ENCODE measurements at regions not wholly inside any gene's neighbourhood (a gene's known extent, or its start where the extent isn't known, plus 50 kb on each side); places are given as distances from the start of the nearest gene placed in this dataset.

DNA sequence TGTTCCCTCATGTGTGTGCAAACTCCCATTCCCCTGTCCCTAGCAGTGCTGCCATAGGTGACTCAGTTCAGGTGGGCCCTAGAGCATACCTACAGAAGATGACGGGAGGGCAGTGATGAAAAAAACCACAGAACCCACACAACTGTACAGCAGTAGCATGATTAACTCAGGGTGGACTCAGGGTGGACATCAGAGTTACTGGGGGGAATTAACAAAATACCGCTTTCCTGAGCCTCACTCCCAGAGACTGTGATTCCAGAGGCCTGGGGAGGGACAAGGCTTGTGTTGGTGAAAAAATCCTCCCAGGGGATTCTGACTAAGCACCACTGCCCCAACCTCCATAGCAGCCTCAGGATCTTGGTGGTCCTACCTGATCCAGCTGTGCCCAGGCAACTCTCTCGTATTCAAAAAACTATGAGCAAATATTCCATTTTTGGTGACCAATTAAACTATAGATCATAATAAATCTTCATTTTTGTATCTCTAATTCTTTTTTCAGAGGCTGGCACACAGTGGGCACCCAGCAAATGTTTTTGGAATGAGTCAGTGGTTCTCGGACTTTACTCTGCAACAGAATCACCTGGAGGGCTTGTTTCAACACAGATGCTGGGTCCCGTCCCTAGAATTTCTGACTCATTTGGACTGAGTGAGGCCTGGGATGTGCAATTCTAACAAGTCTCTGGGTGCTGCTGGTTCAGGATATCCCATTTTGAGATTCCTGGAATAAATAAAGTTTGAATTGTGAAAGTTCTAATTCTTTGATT lies 84.1 kb upstream of the NABP1 start:
- H3K27me3 Mint-ChIP-seq, result no peaks in the 10 kb centered on the region
- peak; percentile 36 for ATAC-seq
- no peak overlapping the region for H3K27ac Mint-ChIP-seq
- no peaks in the 10 kb centered on the region for H3K36me3 Mint-ChIP-seq (ENCODE audit: low read depth)
- no peak for DNase-seq
- no peaks in the 10 kb centered on the region for H3K9me3 Mint-ChIP-seq
- H3K4me3 Mint-ChIP-seq, result no peak overlapping the region
- no peaks in the 10 kb centered on the region for H3K4me1 Mint-ChIP-seq

DNA sequence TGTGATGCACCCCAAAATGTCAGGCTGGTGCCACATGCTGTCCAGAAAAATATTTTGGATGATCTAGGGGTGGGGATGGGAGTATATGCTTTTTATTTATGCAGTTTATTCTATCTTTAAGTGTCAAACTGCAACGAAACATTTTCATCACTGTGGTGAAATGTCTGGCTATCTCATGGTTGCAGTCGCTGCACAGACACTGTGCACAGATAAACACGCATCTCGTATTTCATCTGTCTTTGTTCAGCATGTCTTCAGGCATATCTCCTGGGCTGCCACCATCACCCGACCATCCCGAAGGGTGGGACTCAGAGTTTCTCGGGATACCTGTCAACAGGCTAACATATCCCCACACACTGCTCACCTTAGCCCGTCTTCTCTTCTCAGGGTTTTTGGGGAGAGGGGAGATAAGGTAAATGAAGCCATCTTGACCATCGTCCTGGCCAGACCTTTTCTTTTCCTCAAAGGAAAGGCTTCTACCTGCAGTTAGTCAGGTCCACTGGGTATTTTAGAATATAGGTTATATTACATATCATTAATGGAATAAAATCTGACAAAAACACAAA lies 80.7 kb upstream of the NABP1 start:
- ATAC-seq (no peak), DNase-seq (no peak)
- Mint-ChIP-seq H3K36me3 (ENCODE audit: low read depth) (no peaks in the 10 kb centered on the region), H3K27me3 (peaks cover 2% of the 10 kb centered on the region), H3K27ac (no peak overlapping the region), H3K4me3 (no peak overlapping the region), H3K9me3 (no peaks in the 10 kb centered on the region), H3K4me1 (peaks cover 4% of the 10 kb centered on the region)

DNA sequence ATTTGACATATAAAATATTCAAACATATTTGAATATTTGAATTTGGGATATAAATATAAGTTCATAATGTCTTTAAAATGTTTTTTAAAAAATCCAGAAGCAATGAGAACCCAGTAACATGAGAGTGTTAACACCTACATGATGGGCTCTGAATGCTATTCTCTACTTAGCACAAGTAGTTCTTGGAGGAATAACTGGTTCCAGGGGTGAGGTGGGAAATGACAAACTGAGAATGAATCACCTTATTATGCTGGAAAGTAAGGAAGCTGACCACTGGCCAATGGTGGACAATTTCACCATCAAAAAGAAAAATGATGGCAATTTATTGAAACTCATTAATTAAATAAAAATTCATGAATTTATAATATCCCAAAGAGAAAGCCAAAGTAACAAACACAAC lies 79.6 kb upstream of the NABP1 start:
- no peak overlapping the region for H3K4me3 Mint-ChIP-seq

DNA sequence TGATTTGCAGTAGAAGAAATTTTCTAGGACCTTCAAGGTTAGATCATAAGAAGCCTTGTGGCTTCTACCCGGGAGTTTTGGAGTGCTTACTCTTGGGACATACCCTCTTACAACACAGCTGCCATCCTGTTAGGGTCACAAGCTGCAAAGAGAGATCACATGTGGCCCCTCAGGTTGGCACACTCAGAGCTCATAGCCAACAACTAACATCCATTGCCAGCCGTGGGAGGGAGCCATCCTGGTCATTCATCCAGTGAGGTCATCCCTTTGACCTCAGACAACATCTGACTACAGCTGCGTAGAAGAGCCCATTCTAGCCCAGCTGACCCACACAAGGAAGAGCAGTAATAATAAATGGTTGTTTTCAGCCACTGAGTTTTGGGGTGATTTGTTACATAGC lies 76.9 kb upstream of the NABP1 start:
- Mint-ChIP-seq H3K27me3 (peaks cover 2% of the 10 kb centered on the region), H3K4me1 (peaks cover 4% of the 10 kb centered on the region), H3K4me3 (no peak overlapping the region), H3K9me3 (no peaks in the 10 kb centered on the region), H3K36me3 (ENCODE audit: low read depth) (no peaks in the 10 kb centered on the region), H3K27ac (no peak overlapping the region)
- ATAC-seq (no peak), DNase-seq (no peak)

More for the DNA sequence above, 79.6 kb upstream of the NABP1 start:
- DNase-seq, result no peak
- Mint-ChIP-seq H3K36me3 (ENCODE audit: low read depth) (no peaks in the 10 kb centered on the region), H3K9me3 (no peaks in the 10 kb centered on the region), H3K4me1 (peaks cover 4% of the 10 kb centered on the region), H3K27ac (no peak overlapping the region), H3K27me3 (peaks cover 2% of the 10 kb centered on the region)
- no peak for ATAC-seq

DNA sequence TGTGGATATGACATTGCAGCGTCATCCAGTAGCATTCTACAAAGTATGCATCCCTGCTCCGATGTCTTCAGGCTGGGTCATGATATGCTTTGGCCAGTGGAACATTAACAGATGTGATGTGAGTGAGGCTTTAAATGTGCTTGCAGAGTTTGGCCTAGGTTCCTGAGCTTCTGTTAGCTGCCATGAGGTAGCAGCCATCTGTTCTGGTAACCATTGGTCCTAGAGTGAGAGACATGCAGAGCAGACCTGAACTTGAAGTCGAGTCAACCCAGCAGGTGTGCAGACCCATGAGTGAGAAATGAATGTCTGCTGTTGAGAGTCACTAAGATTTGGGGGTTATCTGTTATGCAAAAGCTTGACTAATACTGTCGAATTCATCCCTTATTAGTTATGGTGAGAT lies 73.8 kb upstream of the NABP1 start:
- Mint-ChIP-seq H3K36me3 (ENCODE audit: low read depth) (no peaks in the 10 kb centered on the region), H3K27ac (no peak overlapping the region), H3K4me3 (no peak overlapping the region), H3K9me3 (no peaks in the 10 kb centered on the region), H3K27me3 (peaks cover 2% of the 10 kb centered on the region), H3K4me1 (peaks cover 4% of the 10 kb centered on the region)
- DNase-seq, result no peak
- no peak for ATAC-seq

DNA sequence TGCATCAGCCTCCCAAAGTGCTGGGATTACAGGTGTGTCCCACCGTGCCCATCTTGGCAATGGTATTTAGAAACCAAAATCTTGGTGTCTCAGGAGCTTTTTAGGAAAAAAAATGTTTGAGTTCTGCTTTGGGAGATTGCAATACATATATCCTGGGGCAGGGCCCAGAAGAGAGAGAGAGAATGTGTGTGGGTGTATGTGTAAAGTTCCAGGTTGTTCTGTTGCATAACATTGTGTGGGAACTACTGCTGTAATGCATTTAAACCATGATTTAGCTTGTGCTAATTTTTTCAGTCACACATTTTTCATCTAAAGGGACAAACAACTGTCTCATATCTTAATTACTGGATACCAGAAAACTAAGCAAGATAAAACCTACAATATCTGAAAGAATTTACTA lies 70.8 kb upstream of the NABP1 start:
- DNase-seq (no peak), ATAC-seq (no peak)
- Mint-ChIP-seq H3K27me3 (no peaks in the 10 kb centered on the region), H3K36me3 (ENCODE audit: low read depth) (no peaks in the 10 kb centered on the region), H3K27ac (no peak overlapping the region), H3K9me3 (no peaks in the 10 kb centered on the region), H3K4me1 (no peaks in the 10 kb centered on the region), H3K4me3 (no peak overlapping the region)

DNA sequence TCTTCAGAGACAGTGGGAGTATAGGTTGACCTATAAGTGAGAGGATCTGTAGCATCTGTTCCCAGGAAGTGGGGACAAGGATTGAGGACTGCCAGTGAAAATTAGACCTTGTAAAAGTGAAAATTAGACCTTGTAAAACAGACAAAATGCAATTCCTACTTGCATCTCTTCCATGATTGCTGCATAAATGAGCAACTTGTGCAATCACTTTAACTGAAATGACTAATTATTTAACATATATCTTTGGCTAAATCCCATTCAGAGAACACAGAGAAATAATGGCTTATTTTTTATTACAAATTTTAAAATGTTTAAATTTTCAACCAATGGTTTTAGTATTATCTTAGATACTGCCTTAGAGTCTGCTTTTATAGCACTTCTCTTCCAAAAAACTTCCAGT lies 67.2 kb upstream of the NABP1 start:
- Mint-ChIP-seq H3K36me3 (ENCODE audit: low read depth) (no peaks in the 10 kb centered on the region), H3K9me3 (no peaks in the 10 kb centered on the region), H3K27ac (no peak overlapping the region), H3K4me1 (peaks cover 5% of the 10 kb centered on the region), H3K4me3 (no peak overlapping the region), H3K27me3 (no peaks in the 10 kb centered on the region)
- DNase-seq (no peak), ATAC-seq (no peak)

DNA sequence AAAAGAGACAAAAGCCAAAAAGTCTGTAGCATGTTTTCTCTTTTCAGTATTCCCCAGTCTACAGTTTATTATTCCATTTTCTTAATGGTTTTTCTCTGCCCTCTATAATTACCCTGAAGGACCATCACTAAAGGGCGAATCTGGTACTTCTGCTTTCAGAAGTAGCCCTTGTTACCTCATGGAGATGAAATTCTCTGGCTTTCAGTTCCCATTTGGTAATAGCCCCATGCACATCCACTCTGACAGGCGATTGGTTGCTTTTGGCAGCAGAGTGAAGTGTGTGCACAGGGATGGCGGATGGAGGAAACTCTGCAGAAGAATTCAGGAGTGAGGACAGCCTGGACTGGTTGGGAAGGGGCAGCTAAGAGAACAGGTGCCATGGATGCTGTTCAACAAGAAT lies 66.3 kb upstream of the NABP1 start:
- Mint-ChIP-seq H3K36me3 (ENCODE audit: low read depth) (no peaks in the 10 kb centered on the region), H3K4me3 (no peak overlapping the region), H3K27ac (no peak overlapping the region), H3K4me1 (peaks cover 12% of the 10 kb centered on the region), H3K9me3 (no peaks in the 10 kb centered on the region), H3K27me3 (no peaks in the 10 kb centered on the region)
- ATAC-seq (no peak), DNase-seq (no peak)

DNA sequence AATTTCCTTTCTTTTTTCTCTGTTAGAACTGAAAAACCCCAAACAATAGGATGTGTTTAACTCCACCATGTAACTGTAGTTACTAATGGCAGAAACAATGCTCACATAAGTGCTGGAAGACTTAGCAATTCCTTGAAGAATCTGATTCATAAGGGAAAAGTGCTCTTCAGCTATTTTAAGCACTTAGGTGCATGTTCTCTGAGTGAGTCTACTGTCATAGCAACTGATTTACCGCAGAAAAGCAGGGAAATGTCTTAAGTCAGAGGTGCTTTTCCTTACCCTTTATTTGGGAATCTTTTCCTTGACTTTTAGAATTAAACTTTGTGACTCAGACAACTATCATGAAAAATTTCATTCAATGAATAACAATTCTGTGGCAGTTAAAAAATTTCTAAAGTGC lies 65.4 kb upstream of the NABP1 start:
- peaks cover 19% of the 10 kb centered on the region for H3K4me1 Mint-ChIP-seq
- no peaks in the 10 kb centered on the region for H3K36me3 Mint-ChIP-seq (ENCODE audit: low read depth)
- no peak overlapping the region for H3K27ac Mint-ChIP-seq
- H3K4me3 Mint-ChIP-seq, result no peak overlapping the region
- H3K9me3 Mint-ChIP-seq, result peaks cover 2% of the 10 kb centered on the region
- DNase-seq (no peak), ATAC-seq (no peak)
- no peaks in the 10 kb centered on the region for H3K27me3 Mint-ChIP-seq

DNA sequence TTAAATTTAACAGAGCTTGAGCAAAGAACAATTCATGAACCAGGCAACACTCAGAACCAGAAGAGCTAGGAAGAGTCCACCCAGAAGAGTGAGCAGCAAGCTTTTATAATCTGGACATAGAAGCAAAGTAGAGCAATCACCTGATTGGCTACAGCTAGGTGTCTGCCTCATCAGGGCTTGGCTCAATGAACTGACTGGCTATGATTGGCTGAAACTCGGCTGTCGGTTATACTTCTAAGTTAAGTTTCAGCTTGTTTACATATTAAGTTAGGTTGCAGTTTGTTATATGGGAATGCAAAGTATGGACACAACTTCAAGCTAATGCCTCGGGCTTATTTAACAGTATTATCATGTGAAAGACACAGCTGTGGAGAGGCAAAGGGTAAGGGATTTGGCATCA lies 63.2 kb upstream of the NABP1 start:
- DNase-seq (no peak), ATAC-seq (no peak)
- no peaks in the 10 kb centered on the region for H3K27me3 Mint-ChIP-seq
- H3K4me1 Mint-ChIP-seq, result peaks cover 42% of the 10 kb centered on the region
- no peak overlapping the region for H3K27ac Mint-ChIP-seq
- H3K9me3 Mint-ChIP-seq, result peaks cover 4% of the 10 kb centered on the region
- H3K4me3 Mint-ChIP-seq, result no peak overlapping the region
- no peaks in the 10 kb centered on the region for H3K36me3 Mint-ChIP-seq (ENCODE audit: low read depth)

DNA sequence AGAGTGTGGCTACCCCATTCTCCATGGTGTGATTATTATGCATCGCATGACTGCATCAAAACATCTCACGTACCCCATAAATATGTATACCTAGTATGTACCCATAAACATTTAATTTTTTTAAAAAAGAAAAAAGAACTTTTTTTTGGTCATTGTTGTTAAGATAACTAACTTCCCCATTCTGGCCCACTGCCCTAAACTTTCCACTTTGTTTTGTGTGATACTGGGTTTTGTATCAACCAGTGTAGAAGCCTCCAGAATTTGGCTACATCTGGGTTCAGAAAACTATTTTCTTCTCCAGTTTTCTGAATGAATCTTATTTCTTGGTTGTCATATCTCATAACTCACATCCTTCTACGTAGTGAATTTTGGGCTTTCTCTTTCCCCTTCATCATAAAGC lies 62.3 kb upstream of the NABP1 start:
- Mint-ChIP-seq H3K4me1 (peaks cover 49% of the 10 kb centered on the region), H3K9me3 (peaks cover 4% of the 10 kb centered on the region), H3K27ac (peak overlapping the region; percentile 29), H3K4me3 (no peak overlapping the region), H3K27me3 (no peaks in the 10 kb centered on the region), H3K36me3 (ENCODE audit: low read depth) (no peaks in the 10 kb centered on the region)
- ATAC-seq, result no peak
- no peak for DNase-seq

DNA sequence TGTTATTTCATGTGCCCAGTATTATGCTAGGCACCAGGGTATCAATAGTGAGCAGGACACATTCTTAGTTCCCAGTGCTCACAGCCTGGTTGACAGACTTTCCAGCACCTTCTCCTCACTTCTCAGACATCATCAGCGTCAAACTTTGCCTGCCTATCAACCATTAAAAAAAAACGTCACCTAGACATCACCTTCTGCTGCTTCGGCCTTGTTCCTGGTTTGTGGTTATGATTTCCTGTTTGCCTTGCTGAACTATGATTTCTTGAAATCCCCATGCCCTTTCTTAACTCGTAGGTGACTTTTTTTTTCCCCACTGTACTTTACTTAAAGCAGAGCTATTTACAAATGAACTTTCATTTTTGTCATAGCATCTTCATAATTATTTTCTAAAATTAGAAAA lies 60.4 kb upstream of the NABP1 start:
- Mint-ChIP-seq H3K36me3 (ENCODE audit: low read depth) (peaks cover 2% of the 10 kb centered on the region), H3K4me3 (peak overlapping the region; percentile 52), H3K27me3 (no peaks in the 10 kb centered on the region), H3K9me3 (peaks cover 4% of the 10 kb centered on the region), H3K27ac (peak overlapping the region; percentile 93), H3K4me1 (peaks cover 59% of the 10 kb centered on the region)
- DNase-seq, result peak; percentile 38
- ATAC-seq, result peak; percentile 83

DNA sequence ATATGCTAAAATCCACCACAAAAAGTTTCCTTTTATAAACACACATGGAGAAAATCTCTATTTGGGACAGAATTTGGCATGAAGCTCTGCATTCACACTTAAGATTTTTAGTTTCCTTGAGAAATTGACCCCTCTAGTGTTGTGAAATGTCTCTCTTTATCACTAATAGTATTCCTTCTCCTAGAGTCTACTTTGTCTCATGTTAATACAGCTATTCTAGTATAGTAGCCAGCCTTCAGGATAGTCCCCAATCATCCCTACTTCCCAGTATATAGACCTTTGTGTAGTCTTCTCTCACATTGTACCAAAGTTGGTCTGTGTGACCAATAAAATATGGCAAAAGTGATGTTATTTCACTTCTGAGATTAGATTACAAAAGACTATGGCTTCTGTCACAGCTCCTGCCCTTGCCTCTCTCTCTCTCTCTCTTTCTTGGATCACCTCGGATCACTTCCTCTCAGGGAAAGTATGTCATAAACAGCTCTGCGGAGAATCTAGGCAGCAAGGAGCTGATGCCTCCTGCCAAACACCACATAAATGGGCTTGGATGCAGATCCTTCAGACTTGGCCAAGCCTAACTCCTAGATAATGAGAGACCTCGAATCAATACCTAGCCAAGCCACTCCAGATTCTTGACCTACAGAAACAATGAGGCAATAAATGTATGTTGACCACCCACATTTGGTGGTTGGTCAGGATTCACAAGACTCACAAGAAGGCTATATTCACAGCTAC lies 59.7 kb upstream of the NABP1 start:
- peaks cover 2% of the 10 kb centered on the region for H3K36me3 Mint-ChIP-seq (ENCODE audit: low read depth)
- peak overlapping the region; percentile 93 for H3K27ac Mint-ChIP-seq
- peaks cover 4% of the 10 kb centered on the region for H3K9me3 Mint-ChIP-seq
- DNase-seq (no peak), ATAC-seq (no peak)
- peak overlapping the region; percentile 52 for H3K4me3 Mint-ChIP-seq
- no peaks in the 10 kb centered on the region for H3K27me3 Mint-ChIP-seq
- peaks cover 62% of the 10 kb centered on the region for H3K4me1 Mint-ChIP-seq

DNA sequence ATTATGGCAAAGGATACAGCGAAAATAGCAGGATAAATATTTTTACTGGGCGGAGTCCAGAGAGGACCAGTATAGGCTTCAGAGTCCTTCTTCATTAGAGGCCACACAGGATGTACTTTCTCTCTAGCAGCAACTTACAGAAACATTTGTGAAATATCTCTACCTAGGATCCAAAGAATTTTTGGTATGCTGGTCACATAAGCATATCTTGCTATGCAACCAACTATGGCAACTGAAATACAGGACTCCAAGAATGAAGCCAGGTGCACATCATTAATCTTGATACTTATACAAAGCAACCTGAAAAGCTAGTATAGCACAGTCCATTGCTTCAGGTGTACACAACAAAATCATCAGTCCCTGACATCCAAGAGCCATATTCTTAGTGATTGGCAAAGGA lies 59.1 kb upstream of the NABP1 start:
- H3K4me3 Mint-ChIP-seq, result no peak overlapping the region
- ATAC-seq (no peak), DNase-seq (no peak)
- H3K4me1 Mint-ChIP-seq, result peaks cover 68% of the 10 kb centered on the region
- H3K9me3 Mint-ChIP-seq, result peaks cover 4% of the 10 kb centered on the region
- peaks cover 2% of the 10 kb centered on the region for H3K36me3 Mint-ChIP-seq (ENCODE audit: low read depth)
- H3K27ac Mint-ChIP-seq, result peak overlapping the region; percentile 93
- no peaks in the 10 kb centered on the region for H3K27me3 Mint-ChIP-seq

DNA sequence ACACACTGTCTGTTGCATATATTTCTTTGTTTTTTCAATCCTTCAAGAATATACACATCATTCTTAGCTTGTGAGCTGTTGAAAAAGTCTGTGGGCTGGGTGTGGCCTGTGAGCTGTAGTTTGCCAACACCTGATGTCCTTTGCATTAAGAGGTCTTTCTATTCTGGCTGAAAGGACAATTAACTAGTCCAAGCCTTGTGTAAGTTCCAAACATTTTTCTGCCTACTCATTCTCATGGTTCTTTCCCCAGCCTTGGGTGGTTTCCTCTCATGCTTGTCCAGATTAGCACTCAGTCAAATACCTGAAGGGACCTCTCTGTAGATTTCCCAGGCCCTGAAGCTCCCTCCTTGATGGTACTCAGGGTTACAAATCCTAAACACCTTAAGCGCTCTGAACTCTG lies 57.8 kb upstream of the NABP1 start:
- DNase-seq (no peak), ATAC-seq (no peak)
- Mint-ChIP-seq H3K27me3 (no peaks in the 10 kb centered on the region), H3K36me3 (ENCODE audit: low read depth) (peaks cover 5% of the 10 kb centered on the region), H3K9me3 (peaks cover 4% of the 10 kb centered on the region), H3K4me3 (no peak overlapping the region), H3K4me1 (peaks cover 79% of the 10 kb centered on the region), H3K27ac (peak overlapping the region; percentile 21)

All from activated naive CD8-positive, alpha-beta T cell treated with anti-CD3 and anti-CD28 coated beads, Interleukin-2, amount 50 U/mL, for 24 hours (primary cell).